ENCODE measurements at regions not wholly inside any gene's neighbourhood (a gene's known extent, or its start where the extent isn't known, plus 50 kb on each side); places are given as distances from the start of the nearest gene placed in this dataset.

- no peak overlapping the region for H3K27ac ChIP-seq (ENCODE audit: insufficient read length, low read depth, low read length)
- no peak overlapping the region for H3K9ac ChIP-seq (ENCODE audit: extremely low read depth, insufficient read length, low read length)
- no peaks in the 10 kb centered on the region for H3K4me1 ChIP-seq (ENCODE audit: insufficient read depth, low read length)
- no CpG with 5 or more reads among the region's 10 CpGs for WGBS (ENCODE audit: extremely low coverage, insufficient read length, low lambda C conversion rate)
- no peak for TF ChIP-seq CTCF (conservative IDR thresholded peaks at IDR 0.05)
- H3K4ac ChIP-seq (ENCODE audit: low read depth, low read length), result no peak overlapping the region
- no peak overlapping the region for H2BK15ac ChIP-seq (ENCODE audit: low read depth, low read length)
- H3K9me3 Mint-ChIP-seq, result no peaks in the 10 kb centered on the region; a peak in 1 of 5 replicates
- 0 out of 4 replicates have a peak, but pooled peaks cover 0 to 5% of the 10 kb centered on the region in 2 experiments for H3K4me1 Mint-ChIP-seq
- no peak overlapping the region for H2AK5ac ChIP-seq (ENCODE audit: insufficient read length, low read length)
- H3K18ac ChIP-seq (ENCODE audit: insufficient read length, low read depth, low read length), result no peak overlapping the region
- no peaks in the 10 kb centered on the region for H3K9me3 ChIP-seq (ENCODE audit: control insufficient read depth, low read depth, low read length)
- H3K36me3 Mint-ChIP-seq (ENCODE audit: insufficient read depth in 1 of 3, low read depth in 3 of 3), result no peaks in the 10 kb centered on the region
- no peak for DNase-seq
- H3K79me1 ChIP-seq (ENCODE audit: insufficient read depth, low read depth, low read length, poor library complexity, severe bottlenecking), result no peaks in the 10 kb centered on the region
- no peaks in the 10 kb centered on the region for H3K23me2 ChIP-seq (ENCODE audit: insufficient read length, low read depth, low read length, poor library complexity, severe bottlenecking)
- no peak overlapping the region for H4K91ac ChIP-seq (ENCODE audit: insufficient read length, low read depth, low read length)
- H3T11ph ChIP-seq (ENCODE audit: low read length), result no peak overlapping the region
- no peak overlapping the region for H2AFZ ChIP-seq (ENCODE audit: low read length)
- H4K20me1 ChIP-seq (ENCODE audit: control insufficient read depth, insufficient read depth, insufficient read length), result no peaks in the 10 kb centered on the region
- H3K27me3 Mint-ChIP-seq (ENCODE audit: low read depth), result no peaks in the 10 kb centered on the region
- H4K8ac ChIP-seq (replicated peaks; ENCODE audit: insufficient read length, low read depth, low read length), result no peak overlapping the region
- no peak overlapping the region for H3K14ac ChIP-seq (ENCODE audit: insufficient read depth, low read length)
- H4K5ac ChIP-seq (ENCODE audit: insufficient read length, low read depth, low read length), result no peak overlapping the region
- H3K27me3 ChIP-seq (ENCODE audit: insufficient read depth, low read length), result no peaks in the 10 kb centered on the region
- H3K4me3 Mint-ChIP-seq, result no peak overlapping the region
- no peak overlapping the region for H3K4me2 ChIP-seq (ENCODE audit: insufficient read depth, insufficient read length, low read length)
- no peak overlapping the region for H2BK5ac ChIP-seq (ENCODE audit: insufficient read length, low read length)
- no peak overlapping the region for H3K56ac ChIP-seq (ENCODE audit: insufficient read length, low read depth, low read length)
- H2BK120ac ChIP-seq (ENCODE audit: low read depth, low read length, poor library complexity, severe bottlenecking), result no peak overlapping the region
- H2BK20ac ChIP-seq (ENCODE audit: low read depth, low read length, poor library complexity, severe bottlenecking), result no peak overlapping the region
- H3K79me2 ChIP-seq (ENCODE audit: insufficient read depth, low read length), result no peaks in the 10 kb centered on the region
- H3K23ac ChIP-seq (ENCODE audit: insufficient read length, low read depth, low read length), result no peak overlapping the region
- H3K27ac Mint-ChIP-seq, result no peak overlapping the region; a peak in 2 of 7 replicates
- H2BK12ac ChIP-seq (ENCODE audit: insufficient read length, low read depth, low read length), result no peak overlapping the region
Observed at GRCh38 chr2:146392186-146392585, 1452.6 kb upstream of the ACVR2A start.
